HG02938 (cell line): ENCODE measurements at regions not wholly inside any gene's neighbourhood (a gene's known extent, or its start where the extent isn't known, plus 50 kb on each side); places are given as distances from the start of the nearest gene placed in this dataset.
"Not testable (repeated sequence)": the region's sequence is repeated elsewhere in the genome, so short reads cannot be mapped to it uniquely, and the experiment has no call there.

Source experiments
- ATAC-seq: cut with Tn5 transposase; IDR thresholded peaks from one replicate; pipeline ENCODE4 v1.9.1; 2021; ENCODE audit warnings: mild to moderate bottlenecking, moderate library complexity; ENCODE audit not compliant: unreplicated experiment

DNA sequence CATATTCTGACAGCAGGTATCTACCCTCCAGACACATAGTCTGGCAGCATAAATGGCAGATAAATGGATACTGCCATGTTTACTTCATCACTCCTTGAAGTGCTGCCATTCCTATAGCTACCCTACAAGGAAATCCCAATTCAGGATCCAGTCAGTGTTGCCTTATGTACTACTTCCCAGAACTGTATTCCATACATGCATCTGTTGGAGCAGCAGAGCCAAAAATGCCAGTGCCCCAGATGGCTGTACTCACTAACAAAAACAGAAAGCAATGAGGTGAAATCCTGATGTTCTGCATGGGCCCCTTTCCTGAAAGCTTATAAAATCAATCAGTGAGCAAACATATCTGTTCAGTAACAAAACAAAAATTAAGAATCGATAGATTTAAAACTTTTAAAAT lies 490.0 kb upstream of the COX7C start:
- ATAC-seq: no peak

DNA sequence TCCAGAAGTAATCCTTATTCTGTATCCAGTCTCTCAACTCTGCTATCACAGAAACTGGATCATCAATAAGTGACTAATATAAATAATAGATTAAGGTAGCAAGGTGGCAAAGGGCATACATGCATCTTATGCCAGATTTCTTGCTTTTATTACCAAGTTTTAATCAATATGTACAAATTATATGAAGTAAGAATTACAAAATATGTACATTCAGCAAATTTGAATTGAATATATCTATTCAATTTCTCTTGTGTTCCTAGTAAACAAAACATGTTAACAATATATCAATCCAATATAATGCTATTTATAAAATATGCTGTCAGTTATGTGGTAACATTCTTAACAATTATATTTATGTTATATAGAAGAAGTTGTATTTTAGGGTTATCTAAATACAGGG lies 488.7 kb upstream of the COX7C start:
- no peak for ATAC-seq

DNA sequence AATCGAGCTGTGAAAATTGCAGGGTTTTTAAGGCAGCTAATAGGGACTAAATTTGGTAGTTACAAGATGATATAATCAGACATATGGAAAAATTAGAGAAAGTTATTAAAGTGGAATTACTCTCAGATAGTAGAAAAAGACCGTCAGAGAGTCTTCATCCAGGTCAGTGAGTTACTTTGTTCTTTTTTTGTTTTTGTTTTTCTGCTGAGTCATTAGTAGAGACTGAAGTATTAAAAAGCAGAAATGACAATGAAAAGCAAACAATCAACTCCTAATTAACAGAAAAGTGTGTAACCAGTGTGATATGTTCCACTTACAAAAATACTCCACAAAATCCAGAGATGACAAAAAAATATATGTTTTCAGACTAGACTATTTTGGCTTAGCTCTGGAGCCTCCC lies 480.4 kb upstream of the COX7C start:
- ATAC-seq: no peak

DNA sequence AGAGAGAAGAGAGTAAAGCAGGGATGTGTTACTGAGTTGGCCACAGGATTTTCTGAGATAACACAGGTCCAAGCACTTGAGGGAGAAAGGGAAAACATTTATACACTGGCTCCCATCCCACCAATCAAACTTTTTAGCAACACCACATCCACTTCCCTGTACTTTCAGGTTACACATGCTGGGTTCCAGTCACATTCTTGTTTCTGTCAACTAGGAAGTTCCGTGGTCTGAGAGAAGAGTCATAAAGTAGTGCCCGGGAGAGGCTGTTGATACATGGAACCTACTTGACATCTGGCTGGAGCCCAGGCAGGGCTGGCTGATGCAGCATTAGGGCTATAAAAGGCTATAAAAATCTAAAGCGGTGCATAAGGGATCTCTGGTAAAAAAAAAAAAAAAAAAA lies 473.9 kb upstream of the COX7C start:
- ATAC-seq: no peak

DNA sequence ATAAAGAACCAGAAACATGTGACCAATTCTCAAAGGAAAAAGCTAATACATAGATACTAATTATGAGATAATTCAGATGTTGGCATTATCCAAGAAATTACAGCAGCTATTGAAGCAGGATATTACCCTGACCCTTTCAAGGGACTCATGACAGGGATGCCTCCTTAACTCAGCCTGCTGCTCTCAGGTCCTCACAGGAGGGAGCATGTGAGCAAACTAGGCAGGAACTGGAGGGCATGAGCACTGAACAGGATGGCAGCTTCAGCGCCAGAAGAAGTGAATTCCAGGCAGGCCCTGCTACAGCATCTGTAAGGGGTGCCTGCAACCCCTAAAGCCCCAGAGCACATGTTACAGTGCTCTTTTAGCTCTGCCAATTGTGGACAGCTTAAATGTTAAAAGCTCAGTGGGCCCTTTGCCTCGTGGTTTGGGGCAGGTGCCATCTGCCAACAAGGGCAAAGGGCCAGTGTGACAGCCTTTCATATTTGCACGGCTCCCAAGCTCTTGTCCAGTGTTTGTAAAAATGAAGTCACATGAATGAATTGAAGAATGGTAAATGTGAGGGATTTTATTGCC lies 464.7 kb upstream of the COX7C start:
- no peak for ATAC-seq

DNA sequence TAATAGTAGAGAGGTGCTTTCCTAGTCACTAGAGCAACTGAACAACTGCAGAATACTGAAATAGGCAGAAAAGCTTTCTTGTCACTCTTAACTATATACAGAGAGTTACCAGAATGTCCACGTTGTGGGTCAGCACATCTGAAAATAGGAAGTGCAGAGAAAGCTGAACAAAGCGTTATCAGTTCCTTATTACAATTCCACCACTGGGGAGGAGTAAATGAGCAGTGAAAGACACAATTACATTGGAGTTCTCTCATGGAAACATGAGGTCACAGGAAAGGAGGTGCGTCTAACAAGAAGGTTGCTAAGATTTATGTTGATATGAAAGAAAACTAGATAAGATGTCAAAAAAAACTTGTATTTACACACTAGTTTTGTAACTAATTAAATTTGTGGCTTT lies 461.9 kb upstream of the COX7C start:
- no peak for ATAC-seq

DNA sequence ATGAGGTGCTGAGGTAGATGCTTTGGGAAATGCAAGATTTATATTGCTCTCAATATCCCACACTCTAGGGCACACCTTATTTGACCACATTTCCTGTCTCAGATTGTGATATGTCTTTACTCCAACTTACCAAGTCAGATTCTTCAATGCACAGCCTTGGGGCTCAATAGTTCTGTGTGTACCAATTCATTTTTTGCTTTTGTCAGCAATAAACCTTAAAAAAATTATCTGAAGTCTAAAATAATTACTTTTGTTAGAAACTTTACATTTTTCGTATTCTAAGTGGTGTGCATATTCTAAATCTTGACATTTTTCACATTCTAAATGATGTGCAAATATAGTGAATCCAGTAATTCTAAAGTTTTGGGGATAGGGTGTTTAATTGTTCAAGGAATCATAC lies 447.5 kb upstream of the COX7C start:
- no peak for ATAC-seq

DNA sequence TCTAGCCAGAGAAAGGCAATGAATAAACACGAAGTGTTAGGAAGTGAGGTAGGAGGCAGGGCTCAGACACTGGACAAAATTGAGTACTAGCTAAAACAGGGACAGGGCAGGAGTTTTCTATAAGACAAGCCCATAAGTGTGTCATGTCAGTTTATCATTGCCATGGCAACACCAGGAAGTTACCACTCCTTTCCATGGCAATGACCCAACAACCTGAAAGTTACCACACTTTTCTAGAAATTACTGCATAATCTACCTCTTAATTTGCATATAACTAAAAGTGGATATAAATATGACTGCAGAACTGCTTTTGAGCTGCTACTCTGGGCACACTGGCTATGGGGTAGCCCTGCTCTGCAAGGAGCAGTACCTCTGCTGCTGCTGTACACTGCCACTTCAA lies 442.5 kb upstream of the COX7C start:
- ATAC-seq: peak; percentile 95

DNA sequence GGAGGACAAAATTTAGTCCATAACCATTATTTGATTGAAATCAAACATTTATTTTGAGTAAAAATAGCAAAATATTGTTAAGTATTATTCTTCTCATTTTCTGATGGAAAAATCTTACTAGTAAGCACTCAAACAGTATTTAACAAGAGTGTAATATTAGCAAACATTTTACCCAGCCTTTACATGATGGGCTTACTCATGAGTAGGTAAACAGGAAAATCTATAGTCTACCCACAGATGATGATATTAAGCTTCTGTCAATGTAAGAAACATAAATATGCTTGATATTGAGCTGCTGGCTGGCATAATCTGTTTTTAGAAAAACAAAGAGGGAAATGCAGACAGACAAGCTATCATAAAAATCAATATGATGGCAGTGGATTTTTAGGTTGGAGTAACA lies 418.5 kb upstream of the COX7C start:
- ATAC-seq: no peak

DNA sequence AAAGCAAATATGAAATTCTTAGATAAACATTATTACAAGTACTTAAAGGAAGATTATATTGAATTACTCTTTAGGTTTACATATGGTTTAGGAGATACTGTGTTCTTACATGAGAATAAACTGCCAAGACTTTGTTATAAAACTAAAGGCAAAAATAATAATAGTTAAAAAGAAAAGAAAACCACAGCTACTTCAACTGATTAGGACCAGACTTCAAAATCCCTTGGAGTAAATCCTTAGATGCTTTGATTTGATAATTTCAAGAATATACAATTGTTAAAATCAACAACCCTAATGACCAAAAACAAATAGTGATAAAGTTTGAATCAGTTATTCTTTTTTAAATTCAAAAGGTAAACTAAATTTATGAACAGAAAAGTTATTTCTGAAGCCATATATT lies 389.6 kb upstream of the COX7C start:
- ATAC-seq: no peak

DNA sequence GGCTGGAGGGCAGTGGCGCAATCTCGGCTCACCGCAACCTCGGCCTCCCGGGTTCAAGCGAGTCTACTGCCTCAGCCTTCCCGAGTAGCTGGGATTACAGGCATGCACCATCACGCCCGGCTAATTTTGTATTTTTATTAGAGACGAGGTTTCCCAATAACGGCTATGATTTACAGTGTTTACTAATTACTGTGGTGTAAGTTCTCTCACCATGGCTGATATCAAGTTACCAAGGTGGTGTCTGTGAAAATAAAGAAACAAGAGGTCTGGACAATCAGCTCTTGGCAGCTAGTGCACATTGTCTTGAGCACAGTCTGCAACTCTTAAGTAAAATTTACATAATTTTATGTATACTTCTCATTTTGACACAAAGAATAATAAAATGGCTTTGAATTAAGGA lies 385.5 kb upstream of the COX7C start:
- ATAC-seq: no peak

DNA sequence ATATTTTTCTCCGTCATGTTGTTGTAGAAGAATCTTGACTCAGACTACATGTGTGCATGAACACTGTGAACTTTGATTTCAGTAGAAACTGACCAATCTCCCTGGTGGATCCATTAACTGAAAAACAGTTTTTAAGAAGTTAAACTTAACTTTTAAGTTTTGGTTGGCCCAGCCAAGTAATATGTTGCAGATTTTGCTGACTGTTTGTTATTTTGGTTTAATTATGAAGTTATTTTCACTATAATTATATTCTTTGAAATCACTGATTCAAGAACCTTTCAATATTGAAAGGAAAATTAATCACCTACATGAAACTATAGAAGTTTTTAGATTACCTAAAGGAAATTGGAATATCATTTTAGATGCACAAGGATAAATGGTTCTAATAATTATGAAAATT lies 373.6 kb upstream of the COX7C start:
- no peak for ATAC-seq

DNA sequence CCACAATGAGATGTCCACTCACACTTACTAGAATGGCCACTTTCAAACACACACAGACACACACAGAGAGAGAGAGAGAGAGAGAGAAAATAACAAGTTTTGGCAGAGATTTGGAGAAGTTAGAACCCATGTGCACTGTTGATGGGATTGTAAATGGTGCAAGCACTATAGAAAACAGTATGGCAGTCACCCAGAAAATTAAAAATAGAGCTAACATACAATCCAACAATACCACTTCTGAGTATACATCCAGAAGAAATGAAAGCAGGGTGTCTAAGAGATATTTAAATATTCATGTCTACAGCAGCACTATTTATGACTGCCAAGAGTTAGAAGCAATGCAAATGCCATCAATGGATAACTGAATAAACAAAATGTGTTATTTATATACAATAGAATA lies 359.9 kb upstream of the COX7C start:
- no peak for ATAC-seq

DNA sequence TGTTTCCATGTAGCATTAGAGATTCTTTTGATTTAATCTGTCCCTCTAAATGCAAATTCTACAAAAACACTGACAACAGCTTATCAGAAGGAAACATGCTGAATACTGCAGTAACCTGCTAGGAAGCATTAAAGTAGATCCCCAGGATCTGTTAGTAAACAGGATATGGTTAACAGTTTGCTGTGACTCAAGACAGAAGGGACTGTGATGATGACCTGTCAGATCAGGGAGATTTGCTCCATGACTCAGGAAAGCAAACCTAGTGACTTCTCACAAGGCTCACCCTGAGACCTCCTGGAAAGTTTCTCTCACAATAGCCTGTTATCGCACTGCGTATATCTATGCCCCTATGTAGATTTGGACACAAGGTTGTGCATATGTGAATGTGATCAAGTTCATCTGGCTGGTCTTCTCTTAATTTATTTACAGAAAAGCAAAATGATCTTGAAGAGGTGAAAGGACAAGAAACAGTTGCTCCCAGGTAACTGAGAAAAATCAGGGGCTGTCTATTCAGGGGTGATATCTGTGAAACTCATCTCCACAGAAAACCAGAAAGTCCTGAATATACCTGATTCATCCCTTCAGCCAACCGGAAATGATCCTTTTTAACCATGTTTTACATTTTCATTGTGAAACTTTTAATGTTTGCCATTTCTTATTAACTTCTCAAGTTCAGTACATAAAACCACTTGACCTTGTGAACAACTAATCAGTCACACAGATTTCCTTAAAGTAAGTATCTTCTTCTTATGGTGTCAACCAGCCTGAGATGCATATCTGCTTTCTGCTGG lies 333.1 kb upstream of the COX7C start:
- ATAC-seq: not testable (repeated sequence)

DNA sequence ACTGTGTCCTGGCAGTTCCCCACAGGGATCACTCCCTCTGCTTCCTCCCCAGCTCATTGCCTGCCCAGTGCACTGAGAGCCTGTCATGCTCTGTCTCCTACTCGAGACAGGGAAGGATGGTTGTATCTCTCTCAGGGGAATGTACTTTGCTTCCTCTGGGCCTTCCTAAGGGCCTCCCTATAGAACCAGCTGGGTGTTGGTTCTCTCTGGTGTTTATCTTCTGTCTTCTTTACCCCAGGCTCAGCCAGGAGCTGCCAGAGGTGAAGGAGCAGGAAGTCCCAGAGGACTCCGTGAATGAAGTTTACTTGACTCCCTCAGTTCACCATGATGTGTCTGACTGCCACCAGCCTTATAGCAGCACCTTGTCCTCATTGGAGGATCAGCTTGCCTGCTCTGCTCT lies 330.3 kb upstream of the COX7C start:
- not testable (repeated sequence) for ATAC-seq

DNA sequence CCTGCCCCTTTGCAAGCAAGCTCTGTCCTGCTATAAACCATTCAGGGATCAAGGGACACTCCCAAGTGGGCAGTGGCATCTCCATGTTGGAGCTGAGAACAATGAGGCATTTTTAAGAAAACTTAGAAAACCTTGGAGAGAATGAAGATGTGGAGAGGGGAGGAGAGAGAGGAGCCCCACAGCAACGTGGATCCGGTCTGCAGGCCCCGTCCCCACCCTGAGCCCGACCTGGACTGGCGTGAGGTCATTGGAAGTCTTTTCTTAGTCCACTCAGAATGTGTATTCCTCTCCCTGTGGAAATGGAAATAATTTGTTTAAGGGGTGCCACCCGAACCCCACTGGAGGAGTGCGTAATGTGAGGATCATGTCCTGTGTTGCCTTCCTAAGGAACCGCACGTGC lies 328.0 kb upstream of the COX7C start:
- ATAC-seq: not testable (repeated sequence)

DNA sequence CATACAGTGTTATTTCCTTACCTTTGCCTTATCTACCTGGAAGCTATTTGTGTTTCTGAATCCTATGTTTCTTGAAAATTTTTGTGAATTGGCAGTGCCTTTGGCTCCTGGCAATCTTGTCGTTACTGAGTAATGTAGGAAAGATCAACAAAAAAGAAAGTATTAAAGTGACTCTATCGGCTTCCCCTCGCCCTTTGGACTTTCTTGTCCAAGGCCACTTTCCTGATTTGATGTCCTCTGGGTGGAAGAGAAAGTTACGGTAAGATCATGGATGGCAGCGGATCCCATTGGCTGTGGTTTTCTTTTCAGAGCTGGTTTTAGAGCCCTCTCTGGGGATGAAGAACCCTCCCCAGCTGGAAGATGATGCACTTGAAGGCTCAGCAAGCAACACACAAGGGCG lies 324.9 kb upstream of the COX7C start:
- not testable (repeated sequence) for ATAC-seq

DNA sequence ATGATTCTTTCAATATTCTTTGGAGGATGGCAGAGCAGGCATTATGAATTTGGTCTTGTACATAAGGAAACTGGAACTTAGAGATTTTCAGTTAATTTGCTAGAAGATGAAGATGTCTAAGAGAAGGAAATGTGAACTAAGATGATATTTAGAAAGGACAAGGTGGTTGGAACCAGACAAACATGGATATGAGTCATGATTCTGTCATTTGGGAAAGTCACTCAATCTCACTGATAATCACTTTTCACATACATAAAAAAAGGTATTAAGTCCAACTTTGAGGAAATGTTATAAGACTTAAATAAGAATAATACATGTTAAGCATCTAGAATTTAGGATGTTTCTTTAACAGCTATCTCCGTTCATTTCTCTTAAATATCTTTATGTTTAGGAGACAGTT lies 315.1 kb upstream of the COX7C start:
- not testable (repeated sequence) for ATAC-seq

DNA sequence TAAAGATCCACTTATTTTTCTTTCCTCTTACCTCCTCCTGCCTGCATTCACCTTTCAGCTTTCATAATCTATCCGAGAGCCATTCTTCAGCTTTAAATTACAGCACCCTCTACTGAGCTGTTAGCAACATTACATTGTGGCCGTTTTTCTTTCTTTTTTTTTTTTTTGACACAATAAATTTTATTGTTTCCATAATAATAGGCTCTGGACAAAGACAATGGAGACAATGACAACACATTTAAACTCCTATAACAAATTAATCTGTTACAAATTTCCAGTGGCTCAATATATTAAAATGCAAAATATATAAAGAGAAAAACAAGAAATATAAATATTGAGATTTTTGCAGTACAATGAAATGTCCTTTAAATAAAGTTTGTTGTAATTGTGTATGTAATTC lies 312.7 kb upstream of the COX7C start:
- ATAC-seq: peak; percentile 73

DNA sequence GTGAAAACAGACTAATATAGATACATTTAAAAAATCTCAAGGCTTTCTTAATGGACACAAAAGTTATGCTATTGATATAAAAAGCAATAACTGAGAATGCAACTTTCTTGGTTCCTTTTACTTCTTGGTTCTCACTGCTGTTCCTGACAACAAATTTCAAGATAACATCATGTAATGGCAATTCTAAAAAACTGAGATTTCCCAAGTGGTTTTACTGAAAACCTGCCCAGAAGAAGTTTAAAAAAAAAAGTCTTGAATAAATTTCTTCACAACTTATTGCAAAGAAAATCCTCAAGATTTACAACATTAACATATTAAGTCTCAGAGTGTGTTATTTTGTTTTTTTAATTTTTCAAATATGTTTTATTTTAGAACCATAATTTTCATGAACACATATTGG lies 302.8 kb upstream of the COX7C start:
- ATAC-seq: no peak

DNA sequence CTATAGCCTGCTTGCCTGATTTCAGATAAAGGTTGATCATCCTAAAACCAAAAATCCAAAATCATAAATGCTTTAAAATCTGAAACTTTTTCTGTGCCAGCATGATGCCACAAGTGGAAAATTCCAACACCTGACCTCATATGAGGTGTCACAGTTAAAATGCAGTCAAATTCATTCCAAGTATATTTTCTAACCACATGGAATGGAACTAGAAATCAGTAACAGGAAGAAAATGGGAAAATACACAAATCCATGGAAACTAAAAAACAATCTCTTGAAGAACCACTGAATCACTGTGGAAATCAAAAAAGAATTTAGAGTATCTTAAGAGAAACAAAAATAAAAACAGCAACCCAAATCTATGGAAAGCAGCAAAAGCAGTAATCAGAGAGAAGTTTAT lies 297.5 kb upstream of the COX7C start:
- no peak for ATAC-seq

DNA sequence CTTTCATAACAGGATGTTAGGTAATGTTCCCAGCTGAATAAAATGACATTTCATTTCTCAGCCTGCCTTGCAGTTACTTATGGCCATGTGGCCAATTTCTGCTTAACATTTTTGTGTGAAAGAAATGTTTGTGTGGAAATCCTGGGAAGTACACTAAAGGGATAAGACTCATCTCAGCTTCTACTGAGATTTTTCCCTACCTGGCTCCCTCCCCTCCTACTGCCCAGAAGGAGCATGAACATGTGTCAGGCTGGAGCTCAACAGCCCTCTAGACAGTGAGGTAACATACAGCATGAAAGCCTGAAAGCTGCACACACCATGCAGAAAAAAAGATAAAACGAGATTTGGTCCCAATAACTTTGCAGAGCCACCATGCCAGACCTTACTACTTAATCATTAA lies 288.4 kb upstream of the COX7C start:
- no peak for ATAC-seq

DNA sequence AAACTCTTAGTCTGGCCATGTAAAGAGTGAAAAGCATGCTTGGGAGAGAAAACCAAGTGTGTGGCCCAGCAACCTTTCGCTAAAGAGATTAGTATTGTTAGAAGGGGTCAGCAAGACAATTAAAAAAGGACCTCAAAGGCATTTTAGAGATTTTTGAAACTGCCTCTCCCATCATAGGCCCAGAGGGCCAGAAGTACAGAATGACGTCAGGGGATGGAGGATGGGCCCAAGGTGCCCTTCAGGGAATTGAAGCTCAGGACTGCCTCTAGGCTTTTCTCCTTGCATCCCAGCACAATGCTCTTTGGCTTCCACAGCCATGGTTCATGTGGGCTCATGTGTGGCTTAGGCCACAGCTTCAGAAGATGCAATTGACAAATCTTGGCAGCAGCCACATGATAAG lies 287.0 kb upstream of the COX7C start:
- no peak for ATAC-seq
